GM19395 (cell line): ENCODE measurements at regions not wholly inside any gene's neighbourhood (a gene's known extent, or its start where the extent isn't known, plus 50 kb on each side); places are given as distances from the start of the nearest gene placed in this dataset.

Experiments
- ATAC-seq: cut with Tn5 transposase; IDR thresholded peaks from one replicate; pipeline ENCODE4 v1.9.1; 2021; ENCODE audit warnings: mild to moderate bottlenecking, moderate library complexity; ENCODE audit not compliant: unreplicated experiment

DNA sequence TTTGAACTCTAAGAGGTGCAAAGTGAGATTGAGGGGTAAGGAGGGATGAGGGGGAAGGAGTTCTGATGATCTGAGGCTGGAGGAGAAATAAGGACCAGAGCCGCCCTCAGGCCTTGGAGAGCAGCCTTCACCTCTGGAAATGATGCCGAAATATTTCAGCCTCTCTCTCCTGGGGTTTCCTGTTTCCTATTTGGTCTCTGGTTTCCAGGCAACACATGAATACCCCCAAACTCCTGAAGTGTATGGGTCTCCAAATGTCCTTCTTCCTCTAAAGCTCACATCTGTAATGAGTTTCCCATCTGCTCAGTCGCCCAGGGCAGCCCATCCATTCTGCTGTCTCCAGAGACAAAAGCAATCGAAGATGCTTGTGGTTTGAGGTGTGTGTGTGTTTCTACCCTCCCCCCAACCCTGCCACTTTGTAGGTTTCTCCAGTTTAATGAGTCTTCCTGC, 52.0 kb upstream of the FAM20B start:
- ATAC-seq, result peak; percentile 59
